Adipose tissue (tissue), 3 donors: ENCODE measurements at regions not wholly inside any gene's neighbourhood (a gene's known extent, or its start where the extent isn't known, plus 50 kb on each side); places are given as distances from the start of the nearest gene placed in this dataset.
"Not testable (repeated sequence)": the region's sequence is repeated elsewhere in the genome, so short reads cannot be mapped to it uniquely, and the experiment has no call there.

Experiments
- H3K27ac ChIP-seq: one replicate; pipeline ENCODE4 v1.5.1; 2013; ENCODE audit warnings: low read depth, low read length
- WGBS, 3 donors: extraction: QIAGEN DNeasy Blood & Tissue Kit; methylation state at CpG; one replicate each; pipeline ENCODE4 v1.1.7; 2013; 5-methylcytosine and 5-hydroxymethylcytosine counted together
- donor health status: healthy with polysubstance abuse.
- donor health status: Bipolar disorder and iron deficiency.
- donor health status: healthy.

DNA sequence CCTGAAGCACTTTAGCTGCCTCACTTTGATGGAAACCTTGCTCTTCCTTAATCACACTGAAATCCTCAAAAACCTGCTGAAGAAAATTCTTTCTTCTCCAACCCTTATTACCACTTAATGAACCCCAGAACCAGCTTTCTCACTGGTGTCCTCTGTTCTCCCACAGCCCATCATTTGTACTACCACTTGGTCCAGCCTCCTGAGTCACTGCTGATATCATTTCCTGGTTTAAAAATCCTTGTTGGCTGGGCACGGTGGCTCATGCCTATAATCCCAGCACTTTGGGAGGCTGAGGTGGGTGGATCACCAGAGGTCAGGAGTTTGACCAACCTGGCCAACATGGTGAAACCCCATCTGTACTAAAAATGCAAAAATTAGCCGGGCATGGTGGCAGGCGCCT, 418.6 kb upstream of the KCNMB2 start:
- no peak overlapping the region for H3K27ac ChIP-seq
- WGBS, 3 donors = 84 to 94% (median 93%) methylated on average over 2 to 3 of the region's 3 CpGs

DNA sequence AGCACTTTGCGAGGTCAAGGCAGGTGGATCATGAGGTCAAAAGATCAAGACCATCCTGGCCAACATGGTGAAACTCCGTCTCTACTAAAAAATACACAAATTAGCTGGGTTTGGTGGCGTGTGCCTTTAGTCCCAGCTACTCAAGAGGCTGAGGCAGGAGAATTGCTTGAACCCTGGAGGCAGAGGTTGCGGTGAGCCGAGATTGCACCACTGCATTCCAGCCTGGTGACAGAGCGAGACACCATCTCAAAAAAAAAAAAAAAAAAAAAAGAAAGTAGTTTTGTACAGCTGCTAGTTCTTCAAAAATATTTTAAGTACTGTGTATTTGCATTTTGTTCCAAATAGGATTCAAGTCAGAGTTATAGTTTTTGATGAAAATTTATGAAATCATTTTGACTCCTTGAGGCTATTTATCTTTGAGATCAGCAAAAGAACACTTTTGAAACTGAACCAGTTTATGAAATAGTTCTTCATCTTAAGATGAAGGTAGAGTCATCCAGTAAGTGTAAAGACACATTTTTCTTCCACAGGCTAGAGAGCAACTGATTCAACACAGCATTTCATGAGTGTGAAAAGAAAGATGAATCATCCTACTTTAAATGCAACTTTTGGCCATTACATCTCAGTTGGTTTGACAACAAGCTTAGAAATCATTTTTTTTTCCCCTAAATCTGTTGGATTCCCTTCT, 416.5 kb upstream of the KCNMB2 start:
- H3K27ac ChIP-seq = not testable (repeated sequence)
- WGBS, 3 donors = 84 to 97% (median 91%) methylated on average over 6 of the region's 6 CpGs

DNA sequence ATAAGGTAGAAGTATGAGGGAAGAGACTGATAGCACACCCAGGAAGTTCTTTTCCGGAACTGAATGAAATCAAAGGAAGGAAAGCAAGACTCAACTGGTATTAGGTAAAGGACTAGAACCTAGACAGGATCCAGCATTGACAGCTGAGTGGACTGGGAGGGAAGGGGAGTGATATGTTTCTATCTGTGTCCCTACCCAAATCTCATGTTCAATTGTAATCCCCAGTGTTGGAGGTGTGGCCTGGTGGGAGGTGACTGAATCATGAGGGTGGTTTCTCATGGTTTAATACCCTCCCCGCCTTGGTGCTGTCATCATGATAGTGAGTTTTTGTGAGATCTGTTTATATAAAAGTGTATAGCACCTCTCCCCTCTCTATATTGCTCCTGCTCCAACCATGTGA, 415.9 kb upstream of the KCNMB2 start:
- H3K27ac ChIP-seq = no peak overlapping the region
- WGBS, 3 donors = 90 to 92% (median 92%) methylated on average over 2 of the region's 2 CpGs

DNA sequence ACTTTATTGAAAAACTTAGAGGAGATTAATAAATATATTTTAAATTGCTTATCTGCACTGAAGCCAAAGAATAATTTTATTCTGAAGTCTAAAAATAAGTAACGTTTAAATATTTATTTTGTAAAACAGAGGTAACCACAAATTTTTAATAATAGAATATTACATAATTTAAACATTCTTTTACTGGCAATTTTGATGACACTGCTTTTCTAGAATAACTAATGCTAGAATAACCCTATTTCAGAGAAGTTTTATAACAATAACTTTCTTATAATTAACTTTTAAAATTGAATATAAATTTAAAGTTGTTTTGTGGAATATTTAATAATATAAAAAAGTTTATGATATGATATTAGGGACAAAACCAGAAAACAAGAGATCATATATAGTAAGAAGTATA, 409.6 kb upstream of the KCNMB2 start:
- WGBS, 3 donors = 76 to 86% (median 77%) methylated on average over 1 of the region's 1 CpG
- H3K27ac ChIP-seq = no peak overlapping the region

DNA sequence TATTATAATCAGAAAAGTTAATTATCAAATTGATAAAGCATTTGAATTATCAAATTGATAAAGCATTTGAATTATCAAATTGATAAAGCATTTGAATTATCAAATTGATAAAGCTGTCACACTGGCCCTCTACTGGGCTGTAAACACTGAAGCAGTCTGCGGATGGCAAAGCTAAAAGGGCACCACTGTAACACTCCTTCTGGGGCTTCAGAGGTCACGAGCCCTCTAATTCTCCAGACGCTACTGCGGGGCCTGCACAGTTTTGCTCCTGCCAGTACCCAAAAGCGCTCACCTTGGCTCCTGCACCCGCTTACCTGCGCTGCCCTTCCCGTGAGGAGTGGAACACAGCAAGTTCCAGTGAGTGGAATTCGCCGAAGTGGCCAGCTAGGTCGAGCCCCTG, 409.0 kb upstream of the KCNMB2 start:
- no peak overlapping the region for H3K27ac ChIP-seq
- 91 to 97% (median 95%) methylated on average over 11 of the region's 11 CpGs for WGBS, 3 donors

DNA sequence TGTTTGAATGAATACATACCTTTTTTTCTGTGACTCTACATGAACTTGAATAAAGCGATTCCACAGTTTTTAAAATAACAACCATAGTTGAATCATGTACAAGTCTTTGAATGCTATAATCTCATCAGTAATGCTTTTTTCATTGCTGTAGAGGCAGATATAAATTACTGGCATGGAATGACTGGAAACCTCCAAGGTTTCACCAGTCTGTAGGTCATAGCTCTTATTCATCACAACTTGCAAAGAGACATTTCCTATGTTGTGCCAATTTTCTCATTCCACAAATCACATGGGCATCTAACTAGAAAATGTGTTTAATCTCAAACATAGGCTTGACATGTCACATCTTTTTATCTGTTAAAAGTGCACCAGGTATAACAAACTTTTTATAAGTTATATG, 407.1 kb upstream of the KCNMB2 start:
- 97 to 100% (median 99%) methylated on average over 1 of the region's 1 CpG for WGBS, 3 donors
- no peak overlapping the region for H3K27ac ChIP-seq

DNA sequence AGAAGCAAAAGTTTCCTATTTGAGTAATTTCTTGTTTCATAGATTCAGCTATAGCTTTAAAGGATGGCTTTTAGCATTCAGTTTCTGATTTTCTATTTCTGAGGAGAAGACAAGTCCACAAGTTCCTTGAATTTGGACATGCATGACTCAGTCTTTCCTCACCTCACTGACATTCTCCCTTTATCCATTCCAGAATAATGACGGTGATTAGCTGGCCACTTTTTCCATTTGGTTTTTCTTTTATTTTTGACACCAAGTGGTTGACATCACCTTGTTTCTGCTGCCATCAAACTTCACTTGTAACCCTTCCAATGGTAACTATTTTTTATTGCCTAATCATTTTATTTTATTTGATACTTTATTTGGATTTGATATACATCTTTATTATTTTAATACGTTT, 404.4 kb upstream of the KCNMB2 start:
- H3K27ac ChIP-seq = no peak overlapping the region
- 51 to 60% (median 54%) methylated on average over 2 of the region's 2 CpGs for WGBS, 3 donors

DNA sequence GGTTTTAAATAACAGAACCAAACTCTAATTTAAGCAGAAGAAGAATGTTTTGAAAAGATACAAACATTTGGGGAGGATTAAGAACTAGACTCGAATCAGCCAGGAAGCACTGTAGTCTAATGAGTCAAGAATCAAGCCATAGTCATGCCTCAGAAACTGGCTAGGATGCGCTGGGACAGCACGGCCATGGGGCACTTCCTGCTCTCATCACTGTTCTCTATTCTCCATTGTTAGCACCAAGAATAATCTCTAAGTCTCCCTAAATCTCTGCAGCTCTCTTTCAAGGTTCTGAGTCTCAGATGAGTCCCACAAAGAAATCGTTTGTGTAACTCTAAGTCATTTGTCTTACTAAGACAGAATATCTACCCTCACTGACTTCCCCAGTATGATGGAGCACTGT, 399.0 kb upstream of the KCNMB2 start:
- no peak overlapping the region for H3K27ac ChIP-seq
- 67 to 83% (median 80%) methylated on average over 4 of the region's 4 CpGs for WGBS, 3 donors

DNA sequence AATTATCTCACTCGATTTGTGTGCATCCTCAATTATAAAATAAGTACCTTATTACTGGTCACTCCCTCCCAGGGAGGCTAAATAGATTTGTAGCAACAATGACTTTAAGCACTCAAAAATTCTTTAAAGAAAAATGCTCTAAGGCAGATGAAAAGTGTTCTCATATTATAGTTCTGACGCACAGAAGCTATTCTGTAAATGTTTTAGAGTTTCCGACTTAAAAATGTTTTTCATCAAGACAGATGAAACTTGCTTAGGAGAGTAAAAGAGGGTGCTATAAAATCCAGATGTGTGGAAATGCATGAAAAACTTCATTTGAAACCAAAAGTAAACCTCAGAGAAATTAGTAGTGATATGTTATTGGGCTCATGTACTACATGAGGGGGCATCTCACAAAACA, 398.4 kb upstream of the KCNMB2 start:
- no peak overlapping the region for H3K27ac ChIP-seq
- WGBS, 3 donors = 86 to 95% (median 89%) methylated on average over 3 of the region's 3 CpGs

DNA sequence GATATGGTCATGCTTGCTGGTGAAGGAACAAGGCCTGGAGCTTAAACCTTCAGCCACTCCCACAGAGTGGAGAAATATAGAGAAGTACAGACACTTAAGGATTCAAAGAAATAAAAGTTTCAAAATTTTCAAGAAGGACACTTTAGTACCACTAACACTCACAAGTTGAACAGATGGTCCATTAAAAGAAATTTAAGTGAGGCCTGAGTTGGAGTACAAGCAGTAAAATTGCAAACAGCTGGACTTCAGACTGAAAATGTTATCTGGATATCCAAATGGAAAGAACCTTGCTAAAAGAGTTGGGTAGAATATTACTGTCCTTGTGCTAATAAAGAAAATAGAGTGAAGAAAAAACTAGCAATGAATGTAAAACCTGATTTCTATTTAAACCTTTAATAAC, 397.1 kb upstream of the KCNMB2 start:
- H3K27ac ChIP-seq = no peak overlapping the region

DNA sequence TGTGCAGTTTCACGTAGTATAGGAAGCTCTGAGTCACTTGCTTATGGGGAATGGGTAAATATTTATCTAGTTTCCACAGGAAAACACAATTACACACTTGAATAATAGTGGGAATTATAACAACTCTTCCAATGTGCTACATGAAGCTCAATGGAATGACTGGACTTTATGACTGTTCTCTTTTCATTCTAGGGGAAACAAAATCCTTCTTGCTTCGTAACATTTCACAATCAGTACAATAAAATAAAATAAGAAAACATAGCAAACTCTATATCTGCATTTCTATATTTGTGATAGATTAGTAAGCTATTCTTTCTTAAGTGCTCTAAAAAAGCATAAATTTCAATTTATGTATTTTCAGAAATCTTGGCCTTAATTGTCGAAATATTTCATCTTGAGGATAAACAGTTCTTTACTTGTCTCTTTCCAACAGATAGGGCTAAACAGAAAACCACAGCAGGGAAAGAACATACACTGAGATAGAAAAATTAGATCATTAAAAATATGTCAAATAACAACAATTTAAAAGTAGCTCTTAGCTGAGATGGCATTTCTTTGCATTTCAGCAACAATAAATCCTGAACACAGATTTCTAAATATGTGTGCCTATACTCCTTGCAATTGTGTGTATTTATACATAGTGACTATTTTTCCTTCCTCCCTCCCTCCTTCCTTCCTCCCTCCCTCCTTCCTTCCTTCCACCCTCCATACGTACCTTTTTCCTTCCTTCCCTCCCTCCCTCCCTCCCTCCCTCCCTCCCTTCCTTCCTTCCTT, 395.5 kb upstream of the KCNMB2 start:
- WGBS, 3 donors = 62 to 71% (median 67%) methylated on average over 4 of the region's 4 CpGs

DNA sequence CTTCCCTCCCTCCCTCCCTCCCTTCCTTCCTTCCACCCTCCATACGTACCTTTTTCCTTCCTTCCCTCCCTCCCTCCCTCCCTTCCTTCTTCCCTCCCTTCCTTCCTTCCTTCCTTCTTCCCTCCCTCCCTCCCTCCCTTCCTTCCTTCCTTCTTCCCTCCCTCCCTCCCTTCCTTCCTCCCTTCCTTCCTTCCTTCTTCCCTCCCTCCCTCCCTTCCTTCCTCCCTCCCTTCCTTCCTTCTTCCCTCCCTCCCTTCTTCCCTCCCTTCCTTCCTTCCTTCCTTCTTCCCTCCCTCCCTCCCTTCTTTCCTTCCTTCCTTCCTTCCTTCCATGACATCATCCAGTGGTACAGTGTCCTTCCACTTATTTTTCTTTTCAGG, 394.9 kb upstream of the KCNMB2 start:
- H3K27ac ChIP-seq = not testable (repeated sequence)
- WGBS, 3 donors = 40% methylated on average over 1 of the region's 1 CpG; no CpG with 5 or more reads in 2 of the 3 donors

More for the DNA sequence above, 395.5 kb upstream of the KCNMB2 start:
- no peak overlapping the region for H3K27ac ChIP-seq

DNA sequence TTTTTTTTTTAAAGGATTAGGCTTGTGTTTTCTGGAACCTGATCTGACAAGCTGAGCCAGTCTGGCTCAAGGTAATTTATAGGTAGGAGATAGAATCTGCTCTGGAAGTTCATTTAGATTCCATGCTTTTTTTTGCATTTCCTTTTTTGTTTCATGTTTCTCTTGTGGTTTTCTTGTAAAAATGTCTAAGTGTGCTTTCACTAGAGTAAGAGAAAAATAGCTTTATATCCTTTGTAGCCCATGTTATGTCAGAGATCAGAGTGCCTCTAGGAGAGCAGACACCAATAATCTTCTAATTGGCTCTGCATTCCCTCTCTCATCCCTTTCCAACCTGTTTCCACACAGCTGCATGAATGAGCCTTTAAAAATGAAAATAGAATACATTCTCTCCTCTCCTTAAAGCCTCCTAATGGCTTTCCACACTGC, 389.8 kb upstream of the KCNMB2 start:
- no peak overlapping the region for H3K27ac ChIP-seq

DNA sequence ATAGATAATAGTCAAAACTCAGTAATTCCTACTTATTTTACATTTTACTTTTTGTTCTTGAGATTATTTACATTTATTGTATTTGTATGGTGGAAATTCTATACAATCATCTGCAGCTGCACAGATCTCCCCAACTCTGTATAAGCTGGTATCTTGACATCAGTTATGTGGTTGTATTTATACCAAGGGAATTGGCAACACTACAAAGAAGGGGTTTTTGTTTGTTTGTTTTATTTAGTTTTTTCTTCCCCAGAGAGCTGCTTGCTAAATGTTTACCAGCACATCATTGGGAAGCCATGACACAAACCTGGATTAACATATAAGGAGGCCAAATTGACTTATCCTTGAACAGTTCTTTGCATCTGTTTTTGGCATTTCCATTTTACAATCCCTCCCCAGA, 389.2 kb upstream of the KCNMB2 start:
- H3K27ac ChIP-seq = no peak overlapping the region

DNA sequence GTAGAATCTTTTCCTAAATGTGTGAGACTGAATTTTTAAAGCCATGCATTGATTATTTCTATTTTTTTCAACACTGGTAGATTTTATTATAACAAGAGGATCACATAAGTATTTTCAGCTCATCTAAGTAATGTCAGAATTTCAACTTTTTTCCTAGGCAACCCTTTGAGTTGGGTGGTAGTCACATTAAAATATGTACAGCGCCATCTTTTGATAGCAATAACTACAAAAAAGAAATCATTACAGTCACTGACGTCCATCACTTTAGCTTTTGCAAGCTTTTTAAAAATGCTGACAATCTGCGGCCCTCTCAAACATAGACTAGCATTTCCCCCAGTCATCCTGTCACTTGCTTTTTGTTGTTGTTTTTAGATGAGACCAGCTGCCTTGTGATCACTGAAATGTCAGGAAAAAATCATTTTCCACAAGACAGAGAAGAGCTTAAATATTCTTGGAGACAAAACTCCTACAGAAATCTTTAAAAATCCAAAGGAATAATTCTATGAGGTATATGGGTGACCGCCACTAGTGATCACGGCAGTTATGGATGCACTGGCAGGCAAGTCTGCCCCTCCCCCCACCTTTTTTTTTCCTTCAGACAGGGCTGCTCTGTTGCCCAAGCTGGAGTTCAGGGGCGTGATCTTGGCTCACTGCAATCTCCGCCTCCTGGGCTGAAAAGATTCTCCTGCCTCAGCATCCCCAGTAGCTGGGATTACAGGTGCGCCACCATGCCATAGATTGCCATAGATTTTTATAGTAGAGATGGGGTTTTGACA, 384.0 kb upstream of the KCNMB2 start:
- WGBS, 3 donors = 87 to 91% (median 88%) methylated on average over 8 of the region's 8 CpGs
- H3K27ac ChIP-seq = no peak overlapping the region

DNA sequence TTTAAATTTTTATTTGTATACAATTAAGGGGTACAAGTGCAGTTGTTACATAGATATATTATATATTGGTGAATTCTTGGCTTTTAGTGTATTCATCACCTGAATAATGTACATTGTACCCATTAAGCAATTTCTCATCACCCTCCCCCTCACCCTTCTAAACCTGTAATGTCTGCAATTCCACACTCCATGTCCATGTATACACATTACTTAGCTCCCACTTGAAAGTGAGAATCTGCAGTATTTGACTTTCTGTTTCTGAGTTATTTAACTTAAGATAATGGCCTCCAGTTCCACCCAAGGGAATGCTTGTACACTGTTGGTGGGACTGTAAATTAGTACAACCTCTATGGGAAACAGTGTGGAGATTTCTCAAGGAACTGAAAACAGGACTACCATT, 383.2 kb upstream of the KCNMB2 start:
- no peak overlapping the region for H3K27ac ChIP-seq

DNA sequence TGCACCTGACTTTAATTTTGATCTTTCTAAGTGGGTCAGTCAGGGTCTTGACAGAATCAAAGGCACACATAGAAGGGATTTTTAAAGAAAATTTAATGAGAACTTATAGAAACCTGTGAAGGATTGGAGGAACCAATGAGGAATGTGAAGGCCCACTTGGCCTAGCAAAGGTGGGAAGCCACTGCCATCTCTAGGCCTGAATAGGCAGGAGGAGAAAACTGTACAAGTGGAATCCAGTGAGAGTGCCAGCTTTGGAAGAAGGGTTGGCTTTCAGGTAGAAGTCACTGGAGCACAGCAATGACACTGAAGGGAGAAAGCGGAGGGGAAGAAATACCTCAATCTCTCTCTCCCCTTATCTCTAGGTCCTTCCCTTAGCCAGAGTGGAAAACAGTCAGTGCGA, 380.7 kb upstream of the KCNMB2 start:
- no peak overlapping the region for H3K27ac ChIP-seq
- WGBS, 3 donors = 97% methylated on average over 2 of the region's 2 CpGs

DNA sequence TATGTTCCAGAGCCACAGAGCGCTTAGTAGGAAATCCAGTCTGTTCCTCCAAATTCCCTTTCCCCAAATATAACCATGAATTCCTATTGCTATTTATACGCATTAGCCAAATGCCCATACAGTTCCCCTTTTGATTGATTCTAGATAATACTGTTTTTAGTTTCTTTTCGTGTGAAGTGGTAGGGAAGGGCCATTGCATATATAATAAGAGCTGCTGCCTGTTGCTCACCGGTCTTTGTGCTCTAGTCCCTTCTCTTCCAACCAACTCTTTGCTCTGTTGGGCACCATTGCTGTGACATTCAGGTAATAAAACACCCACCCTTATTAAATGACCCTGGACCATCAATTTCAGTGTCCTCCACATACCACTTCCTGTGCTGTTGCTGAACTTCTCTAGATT, 379.9 kb upstream of the KCNMB2 start:
- 58 to 73% (median 64%) methylated on average over 4 of the region's 4 CpGs for WGBS, 3 donors
- H3K27ac ChIP-seq = no peak overlapping the region

DNA sequence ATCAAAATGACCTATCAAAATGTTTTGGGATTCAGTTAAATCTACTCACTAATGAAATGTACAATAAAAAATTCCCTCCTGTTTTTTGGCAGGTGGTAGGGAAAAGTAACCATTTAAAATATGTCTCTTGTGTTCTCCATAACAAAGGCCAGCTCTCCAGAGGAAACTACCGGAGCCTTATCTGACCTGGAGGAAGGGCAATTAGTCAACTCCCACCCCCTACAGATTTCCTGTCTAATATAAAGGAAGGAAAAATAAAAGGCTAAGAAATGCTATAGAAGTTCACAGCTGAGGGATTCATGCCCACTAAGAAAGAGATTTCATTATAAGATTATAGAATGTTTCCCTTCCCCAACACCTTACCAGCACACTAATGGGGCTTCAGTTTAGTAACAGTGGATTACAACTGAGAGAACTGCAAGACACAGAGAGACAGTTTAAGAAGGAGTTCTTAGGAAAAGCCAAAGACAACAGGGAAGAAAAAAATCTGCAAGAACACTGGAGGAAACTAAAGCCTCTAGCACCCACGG, 376.5 kb upstream of the KCNMB2 start:
- WGBS, 3 donors = 41 to 68% (median 48%) methylated on average over 2 of the region's 2 CpGs
- no peak overlapping the region for H3K27ac ChIP-seq
